Endothelial cell of umbilical vein (primary cell): ENCODE measurements at regions not wholly inside any gene's neighbourhood (a gene's known extent, or its start where the extent isn't known, plus 50 kb on each side); places are given as distances from the start of the nearest gene placed in this dataset.

Experiments
- BruUV-seq: library from RNA; stranded (reverse); fragments of 400-500 nt; replicated peaks from 2 replicates; lab custom pipeline; 2021; lab: Mats Ljungman, UMichigan
- CTCF ChIA-PET: fragments of 300-600, 350-600 bp; sonication (Branson Sonifier 250); formaldehyde crosslinking; loops from one replicate; lab custom pipeline; 2021; ENCODE audit warnings: antibody characterized with exemption, inconsistent platforms; lab: Charles Lee
- POLR2A ChIA-PET: fragments of 300-600, 350-600 bp; sonication (Branson Sonifier 250); formaldehyde crosslinking; loops from one replicate; lab custom pipeline; 2021; ENCODE audit warnings: antibody characterized with exemption, inconsistent platforms; lab: Charles Lee
- DNase-seq: peaks from one replicate; pipeline ENCODE4 v3.0.0-alpha.2; 2011; ENCODE audit warnings: low read depth, low spot score
- FAIRE-seq: peaks from 2 replicates; lab custom pipeline; 2011; peaks lifted over from hg19 to GRCh38; lab: Jason Lieb, UNC
- H2AFZ ChIP-seq: 2 replicates; pipeline ENCODE4 v1.6.0; 2012; ENCODE audit warnings: low read depth, low read length, control low read depth, inconsistent platforms
- H3K27ac ChIP-seq: 2 replicates; pipeline ENCODE4 v1.5.1; 2011; ENCODE audit warnings: low read depth, mild to moderate bottlenecking, control low read depth, low read length, moderate library complexity; ENCODE audit not compliant: insufficient read depth
- H3K27me3 ChIP-seq, 2 experiments: 2 replicates each; pipeline versions ENCODE4 v1.6.0 to v1.6.1; 2011; ENCODE audit warnings: low read length in 2 of 2, mixed read lengths in 1 of 2; ENCODE audit not compliant: control insufficient read depth in 2 of 2, insufficient read depth in 2 of 2
- H3K36me3 ChIP-seq, 2 experiments: 2 replicates in 1 of 2; 3 replicates in 1 of 2; pipeline ENCODE4 v1.5.1; 2011; ENCODE audit warnings: low read length in 2 of 2, mild to moderate bottlenecking in 1 of 2, moderate library complexity in 1 of 2; ENCODE audit not compliant: control insufficient read depth in 2 of 2, insufficient read depth in 2 of 2; ENCODE audit errors: extremely low read depth in 1 of 2
- H3K4me1 ChIP-seq: 3 replicates; pipeline ENCODE4 v1.5.1; 2011; ENCODE audit warnings: mild to moderate bottlenecking, low read length; ENCODE audit not compliant: control insufficient read depth, insufficient read depth; ENCODE audit errors: extremely low read depth
- H3K4me2 ChIP-seq: 2 replicates; pipeline ENCODE4 v1.6.1; 2011; ENCODE audit warnings: low read length, control low read depth, mixed read lengths; ENCODE audit not compliant: insufficient read depth
- H3K4me3 ChIP-seq, 3 experiments: fragments of 200-600 bp in 1 of 3; sonication (generic), shearing (Covaris generic) in 1 of 3; replicated peaks in 1 of 3; 2 replicates each; pipeline ENCODE4 v1.5.1; 2011 to 2016; ENCODE audit warnings: control low read depth in 3 of 3, low read length in 3 of 3, mild to moderate bottlenecking in 2 of 3, inconsistent platforms in 1 of 3, low read depth in 1 of 3, moderate library complexity in 1 of 3; ENCODE audit not compliant: insufficient read depth in 1 of 3
- H3K79me2 ChIP-seq: 2 replicates; pipeline ENCODE4 v1.6.0; 2012; ENCODE audit warnings: low read length, inconsistent platforms; ENCODE audit not compliant: control insufficient read depth, insufficient read depth
- H3K9ac ChIP-seq: replicated peaks from 2 replicates; pipeline ENCODE3; 2011; ENCODE audit warnings: low read length, control low read depth; ENCODE audit not compliant: insufficient read depth; ENCODE audit errors: extremely low read depth
- H3K9me1 ChIP-seq: replicated peaks from 3 replicates; pipeline ENCODE4 v1.6.0; 2011; ENCODE audit warnings: mild to moderate bottlenecking, low read length; ENCODE audit not compliant: control insufficient read depth, insufficient read depth; ENCODE audit errors: extremely low read depth
- H3K9me3 ChIP-seq: replicated peaks from 2 replicates; pipeline ENCODE4 v1.5.1; 2012; ENCODE audit warnings: low read length, inconsistent platforms; ENCODE audit not compliant: control insufficient read depth, insufficient read depth
- H4K20me1 ChIP-seq: replicated peaks from 2 replicates; pipeline ENCODE3; 2011; ENCODE audit warnings: mild to moderate bottlenecking, low read length; ENCODE audit not compliant: control insufficient read depth, insufficient read depth; ENCODE audit errors: extremely low read depth
- EZH2 ChIP-seq: IDR thresholded peaks from 2 replicates; pipeline ENCODE4 v1.6.1; 2012; ENCODE audit warnings: borderline replicate concordance, low read depth, mild to moderate bottlenecking, moderate library complexity, low read length, inconsistent platforms; ENCODE audit not compliant: severe bottlenecking
- FOS ChIP-seq: IDR thresholded peaks from 2 replicates; pipeline ENCODE4 v1.6.1; 2011; ENCODE audit warnings: mild to moderate bottlenecking, low read length, moderate library complexity, borderline replicate concordance; ENCODE audit not compliant: insufficient read depth
- GATA2 ChIP-seq: IDR thresholded peaks from 2 replicates; pipeline ENCODE4 v1.7.0; 2011; ENCODE audit warnings: low read depth, mild to moderate bottlenecking, moderate library complexity, mixed read lengths, low read length; ENCODE audit not compliant: insufficient read length, insufficient read depth
- JUN ChIP-seq: IDR thresholded peaks from 2 replicates; pipeline ENCODE4 v1.6.1; 2011; ENCODE audit warnings: borderline replicate concordance, low read depth; ENCODE audit not compliant: insufficient read length, insufficient read depth
- MYC ChIP-seq: IDR thresholded peaks from one replicate; pipeline ENCODE4 v1.6.1; 2011; ENCODE audit warnings: mild to moderate bottlenecking, low read depth, low read length
- POLR2A ChIP-seq: IDR thresholded peaks from 2 replicates; pipeline ENCODE4 v1.6.1; 2012; ENCODE audit warnings: low read depth, mild to moderate bottlenecking, control low read depth, low read length
- POLR2AphosphoS5 ChIP-seq: IDR thresholded peaks from 2 replicates; pipeline ENCODE4 v1.6.1; 2012; ENCODE audit warnings: low read depth, mild to moderate bottlenecking, control low read depth, low read length, moderate library complexity; ENCODE audit not compliant: insufficient read depth
- dilution Hi-C: fragments of 300-500 bp; cut with MboI; formaldehyde crosslinking; loops from one replicate; pipeline ENCODE4 v1.15.0; 2019; ENCODE audit warnings: low sequenced_read_pairs; ENCODE audit not compliant: extremely low pct_ligation_motif_present
- intact Hi-C: fragments of 100-400 bp; cut with micrococcal nuclease; formaldehyde crosslinking; loops from one replicate; pipeline ENCODE4 v1.10.0; 2022
- TF ChIP-seq, protein P1 (sequence below), 2 donors: IDR thresholded peaks; 1 replicate in 1 of 2; 2 replicates in 1 of 2; pipeline ENCODE4 v1.5.1; 2011; ENCODE audit warnings: low read length in 2 of 2, mild to moderate bottlenecking in 2 of 2, moderate library complexity in 2 of 2, control low read depth in 1 of 2, inconsistent platforms in 1 of 2, low read depth in 1 of 2; ENCODE audit not compliant: insufficient read depth in 1 of 2; ENCODE audit errors: extremely low read depth in 1 of 2
- TF ChIP-seq, protein P2 (sequence below): IDR thresholded peaks from 2 replicates; pipeline ENCODE4 v1.6.1; 2011; ENCODE audit not compliant: insufficient read depth, insufficient read length

DNA sequence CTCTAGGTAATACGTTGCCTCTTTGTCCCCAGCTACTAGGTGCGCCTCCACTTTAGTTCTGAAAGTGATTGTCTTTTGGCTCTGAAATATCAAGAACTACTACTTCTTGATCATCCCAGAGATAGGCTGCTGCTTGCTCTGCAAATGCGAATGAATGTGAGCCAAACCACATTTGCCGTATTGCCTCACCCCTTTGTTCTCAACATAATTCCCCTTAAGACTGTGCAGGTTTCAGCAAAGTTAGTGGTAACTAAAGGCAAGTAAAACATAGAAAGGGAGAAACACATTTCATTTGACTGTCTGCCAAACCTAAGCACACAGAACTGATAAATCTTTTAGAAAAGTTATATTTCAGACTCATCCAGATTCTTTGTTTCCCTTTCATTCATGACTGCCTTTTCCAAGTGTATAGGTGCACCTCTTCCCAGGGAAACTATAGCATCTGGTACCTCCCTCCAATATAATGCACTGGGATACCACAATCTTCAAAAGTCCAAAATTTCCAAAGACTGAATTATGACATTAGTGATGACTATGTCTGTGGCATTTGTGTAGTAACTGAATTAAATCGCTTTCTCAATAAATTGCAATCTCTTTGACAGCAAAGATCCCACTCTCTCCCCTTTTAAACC, 720.6 kb upstream of the CBLB start:
- Histone ChIP-seq H3K27me3 (no peaks in the 10 kb centered on the region), H3K9ac (no peak overlapping the region), H3K9me1 (no peaks in the 10 kb centered on the region), H3K9me3 (no peaks in the 10 kb centered on the region), H2AFZ (no peak overlapping the region), H3K4me3 (no peak overlapping the region), H3K79me2 (no peaks in the 10 kb centered on the region), H3K36me3 (no peaks in the 10 kb centered on the region), H4K20me1 (no peaks in the 10 kb centered on the region), H3K4me1 (no peaks in the 10 kb centered on the region), H3K4me2 (no peak overlapping the region), H3K27ac (no peak overlapping the region)
- ChIA-PET CTCF (no interaction called here), POLR2A (no interaction called here)
- dilution Hi-C loops: no loop called here
- no TSS peak for BruUV-seq
- TF ChIP-seq POLR2A: no peak
- no peak for TF ChIP-seq POLR2AphosphoS5
- no peak for TF ChIP-seq MYC
- TF ChIP-seq EZH2: no peak
- TF ChIP-seq FOS: no peak
- TF ChIP-seq, protein P1, sequence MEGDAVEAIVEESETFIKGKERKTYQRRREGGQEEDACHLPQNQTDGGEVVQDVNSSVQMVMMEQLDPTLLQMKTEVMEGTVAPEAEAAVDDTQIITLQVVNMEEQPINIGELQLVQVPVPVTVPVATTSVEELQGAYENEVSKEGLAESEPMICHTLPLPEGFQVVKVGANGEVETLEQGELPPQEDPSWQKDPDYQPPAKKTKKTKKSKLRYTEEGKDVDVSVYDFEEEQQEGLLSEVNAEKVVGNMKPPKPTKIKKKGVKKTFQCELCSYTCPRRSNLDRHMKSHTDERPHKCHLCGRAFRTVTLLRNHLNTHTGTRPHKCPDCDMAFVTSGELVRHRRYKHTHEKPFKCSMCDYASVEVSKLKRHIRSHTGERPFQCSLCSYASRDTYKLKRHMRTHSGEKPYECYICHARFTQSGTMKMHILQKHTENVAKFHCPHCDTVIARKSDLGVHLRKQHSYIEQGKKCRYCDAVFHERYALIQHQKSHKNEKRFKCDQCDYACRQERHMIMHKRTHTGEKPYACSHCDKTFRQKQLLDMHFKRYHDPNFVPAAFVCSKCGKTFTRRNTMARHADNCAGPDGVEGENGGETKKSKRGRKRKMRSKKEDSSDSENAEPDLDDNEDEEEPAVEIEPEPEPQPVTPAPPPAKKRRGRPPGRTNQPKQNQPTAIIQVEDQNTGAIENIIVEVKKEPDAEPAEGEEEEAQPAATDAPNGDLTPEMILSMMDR (IDR thresholded peaks at IDR 0.05; ENCODE audit: extremely low read depth in 1 of 2, insufficient read depth in 1 of 2, low read depth in 1 of 2, low read length in 2 of 2): no peak
- TF ChIP-seq, protein P2, sequence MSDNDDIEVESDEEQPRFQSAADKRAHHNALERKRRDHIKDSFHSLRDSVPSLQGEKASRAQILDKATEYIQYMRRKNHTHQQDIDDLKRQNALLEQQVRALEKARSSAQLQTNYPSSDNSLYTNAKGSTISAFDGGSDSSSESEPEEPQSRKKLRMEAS: no peak
- TF ChIP-seq JUN: no peak
- TF ChIP-seq GATA2: no peak
- no peak for FAIRE-seq
- intact Hi-C loops: no loop called here
- DNase-seq: no peak
